ENCODE measurements at regions not wholly inside any gene's neighbourhood (a gene's known extent, or its start where the extent isn't known, plus 50 kb on each side); places are given as distances from the start of the nearest gene placed in this dataset.

DNA sequence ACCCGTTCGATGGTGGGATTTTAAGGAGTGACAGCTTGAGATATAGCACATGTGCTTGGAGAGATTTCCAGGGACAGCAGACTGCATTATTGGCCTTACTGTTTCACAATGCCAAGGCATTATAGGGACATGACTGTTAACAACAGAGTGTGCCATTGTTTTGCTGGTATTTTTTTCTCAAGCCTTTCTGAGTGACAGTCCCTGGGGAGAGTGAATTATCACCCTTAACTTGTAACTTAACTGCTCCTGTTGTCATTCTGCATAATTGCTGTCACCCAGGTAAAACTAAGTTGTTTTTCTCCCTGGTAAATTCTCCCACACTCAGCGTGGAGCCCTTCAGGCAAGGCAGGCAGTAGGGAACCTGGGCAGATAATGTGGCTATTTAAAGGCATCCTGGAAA, 989.2 kb upstream of the LCORL start:
- TF ChIP-seq CTCF (IDR thresholded peaks at IDR 0.05; ENCODE audit: insufficient read depth, low read length, poor library complexity, severe bottlenecking) = no peak
- TF ChIP-seq EZH2phosphoT487 (conservative IDR thresholded peaks at IDR 0.05; ENCODE audit: low read length) = no peak

Data from SU-DHL-6 (cell line).